B cell (primary cell): ENCODE measurements at regions not wholly inside any gene's neighbourhood (a gene's known extent, or its start where the extent isn't known, plus 50 kb on each side); places are given as distances from the start of the nearest gene placed in this dataset.

Experiments used
- ATAC-seq: fragments of 200-7000 bp; cut with Tn5 transposase; one replicate; pipeline ENCODE4 v1.10.0; 2021; ENCODE audit warnings: low read depth, mild to moderate bottlenecking, moderate number of reproducible peaks, moderate library complexity
- CTCF ChIA-PET: fragments of 350-600 bp; sonication (Branson Sonifier 250); formaldehyde crosslinking; loops from one replicate; lab custom pipeline; 2021; ENCODE audit warnings: antibody characterized with exemption, inconsistent platforms; lab: Charles Lee
- POLR2A ChIA-PET: fragments of 350-600 bp; sonication (Branson Sonifier 250); formaldehyde crosslinking; loops from one replicate; lab custom pipeline; 2021; ENCODE audit warnings: antibody characterized with exemption; lab: Charles Lee
- DNase-seq: peaks from one replicate; pipeline ENCODE4 v3.0.0; 2013
- H2AFZ ChIP-seq: 2 replicates; pipeline ENCODE4 v1.6.1; 2012; ENCODE audit warnings: mild to moderate bottlenecking, low read depth, low read length; ENCODE audit not compliant: insufficient read depth, poor library complexity, severe bottlenecking
- H3K27ac ChIP-seq, 2 donors: 1 replicate in 1 of 2; 2 replicates in 1 of 2; pipeline ENCODE4 v1.5.1; 2012 to 2013; ENCODE audit warnings: low read length in 2 of 2, mild to moderate bottlenecking in 2 of 2, moderate library complexity in 1 of 2
- H3K27me3 ChIP-seq, 4 experiments: fragments of 200-600 bp in 1 of 4; sonication (generic) in 1 of 4; replicated peaks in 1 of 4; 1 replicate in 2 of 4; 2 replicates in 2 of 4; pipeline versions ENCODE4 v1.6.1 to v1.7.0; 2013 to 2016; ENCODE audit warnings: low read length in 3 of 4, mild to moderate bottlenecking in 2 of 4, mixed read lengths in 1 of 4, moderate library complexity in 1 of 4; ENCODE audit not compliant: insufficient read depth in 4 of 4, control insufficient read depth in 3 of 4; ENCODE audit errors: control extremely low read depth in 1 of 4
- H3K36me3 ChIP-seq, 2 experiments: replicated peaks in 1 of 2; 1 replicate in 1 of 2; 2 replicates in 1 of 2; pipeline versions ENCODE4 v1.6.1 to v1.7.1; 2013; ENCODE audit warnings: low read length in 1 of 2; ENCODE audit not compliant: insufficient read depth in 2 of 2, control insufficient read depth in 1 of 2; ENCODE audit errors: control extremely low read depth in 1 of 2, extremely low read depth in 1 of 2
- H3K4me1 ChIP-seq, 2 donors: fragments of 200-600 bp in 1 of 2; sonication (generic) in 1 of 2; 1 replicate in 1 of 2; 2 replicates in 1 of 2; pipeline versions ENCODE4 v1.5.1 to v1.6.1; 2013 to 2017; ENCODE audit warnings: low read length in 2 of 2; ENCODE audit not compliant: control insufficient read depth in 2 of 2, insufficient read depth in 2 of 2
- H3K4me2 ChIP-seq: replicated peaks from 2 replicates; pipeline ENCODE3; 2012; ENCODE audit warnings: mild to moderate bottlenecking, low read depth, low read length; ENCODE audit not compliant: poor library complexity, severe bottlenecking
- H3K4me3 ChIP-seq, 5 experiments: fragments of 200-600 bp in 1 of 5; sonication (generic) in 1 of 5; 1 replicate in 3 of 5; 2 replicates in 2 of 5; pipeline versions ENCODE4 v1.5.1 to v1.7.0; 2011 to 2016; ENCODE audit warnings: low read length in 4 of 5, mild to moderate bottlenecking in 4 of 5, low read depth in 2 of 5, control low read depth in 1 of 5, moderate library complexity in 1 of 5; ENCODE audit not compliant: insufficient read depth in 1 of 5; ENCODE audit errors: control extremely low read depth in 1 of 5, extremely low read depth in 1 of 5
- H3K79me2 ChIP-seq: fragments of 200-600 bp; sonication (generic); one replicate; pipeline ENCODE4 v1.6.0; 2016; ENCODE audit warnings: low read length; ENCODE audit not compliant: control insufficient read depth, insufficient read depth
- H3K9ac ChIP-seq: fragments of 200-600 bp; sonication (generic); 2 replicates; pipeline ENCODE4 v1.6.1; 2017; ENCODE audit warnings: mild to moderate bottlenecking, low read length, moderate library complexity
- H3K9me3 ChIP-seq, 3 donors: one replicate each; pipeline versions ENCODE4 v1.6.1 to v1.7.1; 2013; ENCODE audit warnings: low read length in 2 of 3; ENCODE audit not compliant: control insufficient read depth in 2 of 3, insufficient read depth in 1 of 3; ENCODE audit errors: control extremely low read depth in 1 of 3
- H4K20me1 ChIP-seq: 2 replicates; pipeline ENCODE4 v1.6.0; 2012; ENCODE audit warnings: mild to moderate bottlenecking, low read length; ENCODE audit not compliant: insufficient read depth, control insufficient read depth, poor library complexity, severe bottlenecking
- H3K27ac Mint-ChIP-seq: one replicate; pipeline ENCODE4 v1.8.0; 2021; ENCODE audit warnings: mixed read lengths
- H3K27me3 Mint-ChIP-seq: one replicate; pipeline ENCODE4 v1.8.0; 2021; ENCODE audit warnings: mixed read lengths
- H3K4me1 Mint-ChIP-seq: one replicate; pipeline ENCODE4 v1.8.0; 2021; ENCODE audit warnings: mixed read lengths
- H3K4me3 Mint-ChIP-seq: one replicate; pipeline ENCODE4 v1.8.0; 2021; ENCODE audit warnings: mixed read lengths
- H3K9me3 Mint-ChIP-seq: one replicate; pipeline ENCODE4 v1.8.0; 2022; ENCODE audit warnings: mixed read lengths; ENCODE audit not compliant: insufficient read depth
- CTCF ChIP-seq: fragments of 200-600 bp; IDR thresholded peaks from one replicate; pipeline ENCODE4 v1.8.0; 2022; ENCODE audit warnings: antibody characterized with exemption, mild to moderate bottlenecking
- EZH2 ChIP-seq: IDR thresholded peaks from 2 replicates; pipeline ENCODE4 v1.6.1; 2012; ENCODE audit warnings: borderline replicate concordance, low read depth, mild to moderate bottlenecking, moderate library complexity, low read length; ENCODE audit not compliant: insufficient read depth, poor library complexity, severe bottlenecking
- WGBS: methylation state at CpG from one replicate; pipeline ENCODE4 v1.1.5; 2013; ENCODE audit warnings: missing lambda C conversion rate; ENCODE audit not compliant: insufficient coverage; 5-methylcytosine and 5-hydroxymethylcytosine counted together
- intact Hi-C: fragments of 100-400 bp; cut with micrococcal nuclease; formaldehyde crosslinking; loops from one replicate; pipeline ENCODE4 v1.10.0; 2022

- no peak overlapping the region for H3K9ac ChIP-seq
- ChIA-PET POLR2A (no interaction called here), CTCF (no interaction called here)
- H2AFZ ChIP-seq = no peak overlapping the region
- H3K79me2 ChIP-seq = no peaks in the 10 kb centered on the region
- no peak for ATAC-seq
- TF ChIP-seq EZH2 = no peak
- TF ChIP-seq CTCF = no peak
- H3K36me3 ChIP-seq = no peaks in the 10 kb centered on the region
- intact Hi-C loops = no loop called here
- DNase-seq = no peak
- no peak overlapping the region for H3K27ac ChIP-seq
- Mint-ChIP-seq H3K4me3 (no peak overlapping the region), H3K27me3 (no peaks in the 10 kb centered on the region), H3K4me1 (no peaks in the 10 kb centered on the region), H3K9me3 (no peaks in the 10 kb centered on the region), H3K27ac (no peak overlapping the region)
- H3K9me3 ChIP-seq = no peaks in the 10 kb centered on the region
- no CpG with 5 or more reads among the region's 1 CpG for WGBS
- no peaks in the 10 kb centered on the region for H3K27me3 ChIP-seq
- no peaks in the 10 kb centered on the region for H3K4me1 ChIP-seq
- H3K4me2 ChIP-seq = no peak overlapping the region
- no peak overlapping the region for H3K4me3 ChIP-seq
- H4K20me1 ChIP-seq = no peaks in the 10 kb centered on the region
These were observed 181.8 kb downstream of the HS3ST3B1 start for GRCh38 chr17:14482715-14483114.

GRCh38 chr17:14481664-14482063 is 180.8 kb downstream of the HS3ST3B1 start:
- TF ChIP-seq EZH2 (no peak), CTCF (no peak)
- H3K4me3 ChIP-seq = no peak overlapping the region
- Mint-ChIP-seq H3K4me1 (no peaks in the 10 kb centered on the region), H3K9me3 (no peaks in the 10 kb centered on the region), H3K27ac (no peak overlapping the region), H3K4me3 (no peak overlapping the region), H3K27me3 (peaks cover 1% of the 10 kb centered on the region)
- intact Hi-C loops = no loop called here
- no peak overlapping the region for H3K27ac ChIP-seq
- ChIA-PET CTCF (no interaction called here), POLR2A (no interaction called here)
- no peaks in the 10 kb centered on the region for H3K36me3 ChIP-seq
- no peaks in the 10 kb centered on the region for H3K4me1 ChIP-seq
- H4K20me1 ChIP-seq = no peaks in the 10 kb centered on the region
- no peak for ATAC-seq
- no peaks in the 10 kb centered on the region for H3K27me3 ChIP-seq
- no peaks in the 10 kb centered on the region for H3K9me3 ChIP-seq
- DNase-seq = no peak
- no peaks in the 10 kb centered on the region for H3K79me2 ChIP-seq
- H3K4me2 ChIP-seq = no peak overlapping the region
- no peak overlapping the region for H2AFZ ChIP-seq
- 89% methylated on average over 1 of the region's 1 CpG for whole genome bisulfite sequencing
- H3K9ac ChIP-seq = no peak overlapping the region
